Ishikawa (cell line): ENCODE measurements at regions not wholly inside any gene's neighbourhood (a gene's known extent, or its start where the extent isn't known, plus 50 kb on each side); places are given as distances from the start of the nearest gene placed in this dataset.

Experiments used
- RAD21 ChIP-seq: IDR thresholded peaks from 2 replicates; pipeline ENCODE4 v1.6.1; 2012; ENCODE audit warnings: low read depth
- YY1 ChIP-seq: IDR thresholded peaks from 2 replicates; pipeline ENCODE4 v1.6.1; 2012; ENCODE audit warnings: low read depth
- TF ChIP-seq, protein P1 (sequence below): IDR thresholded peaks from 2 replicates; pipeline ENCODE4 v1.6.1; 2012

DNA sequence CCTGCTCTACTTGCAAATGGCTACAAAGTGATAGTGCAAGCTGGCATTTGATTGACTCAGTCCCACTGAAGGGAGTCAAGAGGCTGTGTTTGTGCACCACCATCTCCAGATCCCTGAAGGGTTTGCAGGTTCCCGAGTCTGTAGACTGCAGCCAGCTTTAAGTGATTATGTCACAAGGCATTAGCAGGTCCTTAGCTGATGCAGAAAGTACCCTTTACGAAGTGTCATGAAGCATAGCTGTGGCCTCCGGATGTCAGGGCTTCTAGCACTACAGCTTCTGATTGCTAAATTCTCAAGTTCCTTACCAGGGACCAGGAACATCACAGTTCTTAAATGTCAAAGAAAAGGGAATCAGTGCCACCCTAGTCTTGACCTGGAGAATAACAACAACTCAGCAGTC lies 311.3 kb upstream of the TRPC7 start:
- TF ChIP-seq, protein P1, sequence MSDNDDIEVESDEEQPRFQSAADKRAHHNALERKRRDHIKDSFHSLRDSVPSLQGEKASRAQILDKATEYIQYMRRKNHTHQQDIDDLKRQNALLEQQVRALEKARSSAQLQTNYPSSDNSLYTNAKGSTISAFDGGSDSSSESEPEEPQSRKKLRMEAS = no peak
- TF ChIP-seq RAD21 (no peak), YY1 (no peak)
